H1 (cell line): ENCODE measurements at regions not wholly inside any gene's neighbourhood (a gene's known extent, or its start where the extent isn't known, plus 50 kb on each side); places are given as distances from the start of the nearest gene placed in this dataset.

ENCODE experiments used
- TF ChIP-seq, protein P1 (sequence below): IDR thresholded peaks from 2 replicates; pipeline ENCODE4 v1.6.1; 2011; ENCODE audit warnings: low read length, improper control_type of control experiment

DNA sequence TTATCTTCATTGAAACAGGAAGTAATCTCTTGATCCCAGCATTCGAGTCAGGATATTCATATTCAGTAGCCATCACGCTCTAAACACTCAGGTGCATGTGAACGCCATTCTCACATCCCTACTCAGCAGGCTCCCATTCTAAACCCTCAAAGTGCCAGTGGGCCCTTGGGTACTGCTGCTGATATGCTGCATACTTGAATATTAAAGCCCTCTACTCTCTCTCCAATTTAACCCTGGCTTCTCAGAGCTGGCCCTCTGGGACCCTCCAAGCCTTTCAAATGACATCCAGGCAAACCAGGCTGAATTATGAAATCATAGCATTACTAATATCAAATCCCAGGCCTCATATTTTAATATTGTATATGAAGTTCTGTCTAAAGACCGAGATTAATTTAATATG lies 468.2 kb downstream of the NUF2 start (continued):
- TF ChIP-seq, protein P1, sequence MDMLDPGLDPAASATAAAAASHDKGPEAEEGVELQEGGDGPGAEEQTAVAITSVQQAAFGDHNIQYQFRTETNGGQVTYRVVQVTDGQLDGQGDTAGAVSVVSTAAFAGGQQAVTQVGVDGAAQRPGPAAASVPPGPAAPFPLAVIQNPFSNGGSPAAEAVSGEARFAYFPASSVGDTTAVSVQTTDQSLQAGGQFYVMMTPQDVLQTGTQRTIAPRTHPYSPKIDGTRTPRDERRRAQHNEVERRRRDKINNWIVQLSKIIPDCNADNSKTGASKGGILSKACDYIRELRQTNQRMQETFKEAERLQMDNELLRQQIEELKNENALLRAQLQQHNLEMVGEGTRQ, result no peak
